ENCODE measurements at regions not wholly inside any gene's neighbourhood (a gene's known extent, or its start where the extent isn't known, plus 50 kb on each side); places are given as distances from the start of the nearest gene placed in this dataset.

DNA sequence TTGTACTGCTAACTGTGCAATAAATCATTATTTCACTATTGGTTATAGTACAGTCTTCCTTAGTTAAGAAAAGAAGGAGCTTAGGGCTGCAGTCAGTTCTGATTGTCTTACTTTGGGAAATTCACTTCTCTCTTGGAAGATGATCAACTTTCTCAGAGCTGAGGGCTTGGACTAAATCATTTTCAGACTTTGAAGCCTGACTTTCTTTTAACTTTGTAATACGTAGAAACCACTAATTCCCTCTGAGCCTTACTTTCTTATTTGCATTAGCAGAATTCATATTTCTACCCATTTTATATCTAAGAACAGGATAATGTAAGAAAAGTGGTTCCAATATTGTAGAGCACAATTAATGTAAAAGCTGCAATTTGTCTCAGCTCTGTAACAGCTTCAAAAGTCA is 386.4 kb downstream of the TRIB2 start:
- Mint-ChIP-seq H3K27me3 (ENCODE audit: low read depth) (no peaks in the 10 kb centered on the region), H3K36me3 (ENCODE audit: low read depth) (no peaks in the 10 kb centered on the region), H3K4me1 (ENCODE audit: low read depth) (no peaks in the 10 kb centered on the region), H3K9me3 (no peaks in the 10 kb centered on the region), H3K4me3 (no peak overlapping the region), H3K27ac (no peak overlapping the region)

DNA sequence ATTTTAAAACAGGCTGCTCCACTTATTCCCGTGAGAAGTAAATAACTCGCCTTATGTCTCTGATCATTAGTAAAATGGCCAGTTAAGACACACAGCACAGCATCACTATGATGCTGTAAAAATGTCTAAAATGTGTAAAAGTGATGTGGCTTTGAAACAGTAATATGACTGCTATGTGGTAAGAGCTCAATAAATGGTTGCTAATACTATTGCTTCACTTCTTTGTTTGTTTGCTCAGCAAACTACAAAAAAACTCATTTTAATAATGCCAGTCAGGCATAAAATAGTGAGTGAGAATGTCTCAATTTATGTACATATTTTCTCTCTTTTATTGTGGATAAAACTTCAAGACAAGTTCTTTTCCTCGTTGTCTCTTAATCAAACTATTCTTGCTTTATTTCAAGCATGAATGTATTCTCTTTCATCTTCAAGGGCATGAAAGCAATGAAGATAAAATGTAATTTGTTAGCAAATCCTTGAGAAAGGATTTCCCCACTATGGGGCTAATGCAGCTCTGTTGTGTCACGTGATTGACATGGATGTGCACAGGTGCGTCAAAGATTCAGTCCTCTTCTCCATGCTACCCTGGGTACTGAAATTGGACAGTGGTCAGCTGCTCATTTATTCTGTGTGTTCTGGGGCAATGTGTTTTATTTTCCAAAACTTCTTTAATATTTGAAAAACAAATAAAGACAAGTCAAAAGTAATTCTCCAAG is 387.2 kb downstream of the TRIB2 start:
- Mint-ChIP-seq H3K9me3 (no peaks in the 10 kb centered on the region), H3K27me3 (ENCODE audit: low read depth) (no peaks in the 10 kb centered on the region), H3K4me1 (ENCODE audit: low read depth) (no peaks in the 10 kb centered on the region), H3K4me3 (no peak overlapping the region), H3K27ac (no peak overlapping the region), H3K36me3 (ENCODE audit: low read depth) (no peaks in the 10 kb centered on the region)

DNA sequence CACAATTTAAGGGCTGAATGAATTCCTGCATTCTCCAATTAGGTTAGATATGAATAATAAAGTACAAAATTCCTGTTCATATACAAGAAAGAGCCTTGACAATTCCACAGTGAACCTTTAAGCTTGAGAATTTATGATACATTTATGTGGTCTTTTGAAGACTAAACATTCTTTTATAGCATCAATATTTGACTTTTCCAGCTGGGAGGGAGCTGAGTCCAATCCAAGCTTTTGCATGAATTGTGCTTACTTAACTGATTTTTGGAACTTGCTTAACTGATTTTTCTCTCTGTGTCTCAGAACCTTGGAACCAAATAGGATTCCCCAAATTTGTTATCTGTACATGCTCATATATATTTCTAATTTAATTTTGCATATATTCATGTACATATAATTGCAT is 388.0 kb downstream of the TRIB2 start:
- Mint-ChIP-seq H3K9me3 (no peaks in the 10 kb centered on the region), H3K27ac (no peak overlapping the region), H3K36me3 (ENCODE audit: low read depth) (no peaks in the 10 kb centered on the region), H3K27me3 (ENCODE audit: low read depth) (no peaks in the 10 kb centered on the region), H3K4me3 (no peak overlapping the region), H3K4me1 (ENCODE audit: low read depth) (no peaks in the 10 kb centered on the region)

DNA sequence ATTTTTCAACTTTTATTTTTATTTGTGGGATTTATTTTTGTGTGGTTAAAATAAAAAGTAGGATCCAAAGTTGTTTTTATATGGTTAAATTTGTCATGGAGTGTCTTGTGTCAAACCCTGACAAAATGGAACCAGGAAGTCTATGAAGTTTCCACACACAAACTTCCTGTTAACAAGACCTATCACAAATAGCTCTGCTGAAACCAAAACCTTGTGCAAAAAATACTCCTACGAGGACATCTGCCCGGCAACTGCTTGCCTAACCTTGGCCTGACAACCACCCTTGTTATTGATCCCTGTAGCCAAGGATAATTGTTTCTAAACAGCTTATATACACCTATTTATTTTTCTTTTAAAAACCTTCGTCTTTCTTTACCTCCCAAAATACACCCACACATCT is 389.6 kb downstream of the TRIB2 start:
- H3K27ac Mint-ChIP-seq = no peak overlapping the region
- H3K9me3 Mint-ChIP-seq = no peaks in the 10 kb centered on the region
- H3K27me3 Mint-ChIP-seq (ENCODE audit: low read depth) = no peaks in the 10 kb centered on the region
- no peaks in the 10 kb centered on the region for H3K4me1 Mint-ChIP-seq (ENCODE audit: low read depth)
- H3K36me3 Mint-ChIP-seq (ENCODE audit: low read depth) = no peaks in the 10 kb centered on the region
- no peak overlapping the region for H3K4me3 Mint-ChIP-seq

DNA sequence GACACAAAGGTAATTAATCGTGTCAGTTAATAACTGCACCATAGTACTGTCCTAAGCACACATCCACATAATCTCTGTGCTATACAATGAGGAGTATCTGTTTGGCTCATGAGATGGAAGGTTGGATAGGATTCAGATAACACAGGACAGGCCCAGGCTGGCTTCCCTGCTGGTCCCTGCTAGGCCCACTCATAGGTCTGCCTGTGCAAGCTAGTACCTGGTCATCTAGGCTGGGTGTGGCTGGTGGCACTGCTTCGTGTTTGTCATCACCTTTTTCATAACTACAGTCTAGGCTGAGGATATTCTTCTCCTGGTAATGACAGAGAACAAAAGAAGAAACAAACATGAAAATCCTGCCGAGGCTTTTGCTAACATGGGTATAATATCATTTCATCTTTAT is 392.8 kb downstream of the TRIB2 start:
- H3K4me3 Mint-ChIP-seq = no peak overlapping the region
- H3K4me1 Mint-ChIP-seq (ENCODE audit: low read depth) = no peaks in the 10 kb centered on the region
- no peaks in the 10 kb centered on the region for H3K27me3 Mint-ChIP-seq (ENCODE audit: low read depth)
- no peaks in the 10 kb centered on the region for H3K9me3 Mint-ChIP-seq
- no peak overlapping the region for H3K27ac Mint-ChIP-seq
- no peaks in the 10 kb centered on the region for H3K36me3 Mint-ChIP-seq (ENCODE audit: low read depth)

DNA sequence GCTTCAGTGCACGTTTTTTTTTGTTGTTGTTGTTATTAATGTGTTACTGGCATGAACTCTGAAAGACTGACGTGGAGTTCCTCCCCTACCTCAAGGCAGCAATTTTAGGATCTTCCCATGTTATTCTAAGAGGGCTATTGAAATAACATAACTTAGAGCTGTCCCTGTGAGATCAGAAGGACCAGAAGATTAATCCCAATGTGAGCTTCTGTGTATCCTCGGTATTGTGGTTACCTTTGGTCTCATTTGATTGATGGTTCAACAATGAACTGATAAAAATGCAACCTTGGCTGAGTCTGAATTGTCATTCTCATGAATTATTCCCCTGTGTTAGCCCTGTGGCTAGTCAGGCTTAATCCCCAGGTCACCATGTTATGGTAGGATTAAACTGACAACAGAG is 394.1 kb downstream of the TRIB2 start:
- Mint-ChIP-seq H3K36me3 (ENCODE audit: low read depth) (no peaks in the 10 kb centered on the region), H3K4me3 (no peak overlapping the region), H3K9me3 (no peaks in the 10 kb centered on the region), H3K27ac (no peak overlapping the region), H3K4me1 (ENCODE audit: low read depth) (no peaks in the 10 kb centered on the region), H3K27me3 (ENCODE audit: low read depth) (no peaks in the 10 kb centered on the region)

DNA sequence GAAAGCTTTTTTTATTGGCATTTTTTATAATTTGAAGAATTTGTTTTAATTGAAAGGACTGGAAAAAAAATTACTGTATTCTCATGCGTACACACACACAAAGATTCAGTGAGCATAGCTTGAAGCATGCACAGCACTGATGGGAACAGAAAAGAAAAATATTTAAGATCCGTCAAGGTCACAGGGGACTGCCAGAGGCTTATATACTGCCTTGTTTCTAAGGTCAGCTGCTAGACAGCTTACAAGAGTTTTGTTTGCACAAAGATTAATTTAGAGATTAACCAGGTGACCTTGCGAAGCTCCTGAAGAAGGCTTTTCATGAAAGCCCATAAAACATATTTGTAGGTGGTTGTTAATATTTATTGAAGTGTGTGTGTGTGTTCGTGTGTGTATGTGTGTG is 396.3 kb downstream of the TRIB2 start:
- H3K4me1 Mint-ChIP-seq (ENCODE audit: low read depth) = no peaks in the 10 kb centered on the region
- no peak overlapping the region for H3K27ac Mint-ChIP-seq
- no peaks in the 10 kb centered on the region for H3K27me3 Mint-ChIP-seq (ENCODE audit: low read depth)
- H3K4me3 Mint-ChIP-seq = no peak overlapping the region
- H3K9me3 Mint-ChIP-seq = no peaks in the 10 kb centered on the region
- no peaks in the 10 kb centered on the region for H3K36me3 Mint-ChIP-seq (ENCODE audit: low read depth)

DNA sequence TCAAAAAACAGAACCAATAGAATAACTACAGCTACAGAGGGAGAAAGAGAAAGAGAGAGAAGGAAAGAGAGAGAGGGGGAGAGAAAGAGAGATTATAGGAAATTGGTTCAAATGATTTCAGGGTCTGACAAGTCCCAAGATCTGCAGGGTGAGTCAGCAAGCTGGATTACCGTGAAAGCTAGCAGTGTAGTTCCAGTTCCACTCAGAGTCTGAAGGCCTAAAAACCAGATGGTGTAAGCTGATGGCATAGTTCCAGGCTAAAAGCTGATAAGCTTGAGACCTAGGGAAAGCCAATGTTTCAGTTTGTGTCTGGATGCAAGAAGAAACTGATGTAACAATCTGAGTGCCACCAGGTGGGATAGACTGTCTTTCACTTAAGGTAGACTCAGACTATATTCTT is 397.7 kb downstream of the TRIB2 start:
- no peaks in the 10 kb centered on the region for H3K9me3 Mint-ChIP-seq
- no peaks in the 10 kb centered on the region for H3K36me3 Mint-ChIP-seq (ENCODE audit: low read depth)
- no peaks in the 10 kb centered on the region for H3K4me1 Mint-ChIP-seq (ENCODE audit: low read depth)
- H3K4me3 Mint-ChIP-seq = no peak overlapping the region
- H3K27me3 Mint-ChIP-seq (ENCODE audit: low read depth) = no peaks in the 10 kb centered on the region
- H3K27ac Mint-ChIP-seq = no peak overlapping the region

DNA sequence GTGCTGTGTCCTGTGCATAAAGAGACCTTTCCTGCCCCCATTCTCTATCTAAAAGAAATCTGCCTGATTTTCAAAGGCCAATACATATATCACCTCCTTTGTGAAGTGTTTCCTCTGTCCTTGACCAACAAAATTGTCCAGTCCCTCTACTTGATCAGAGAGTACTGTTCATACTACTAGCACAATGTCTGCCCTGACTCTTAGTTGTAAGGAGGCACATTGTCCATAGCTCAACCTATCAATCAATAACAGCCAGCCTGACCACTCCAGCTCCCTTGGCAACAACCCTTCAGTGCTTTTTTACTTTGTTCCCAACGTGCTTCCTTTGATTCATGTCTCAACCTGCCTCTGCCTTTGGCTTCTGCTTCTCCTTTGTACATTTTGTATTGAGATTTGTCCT is 398.9 kb downstream of the TRIB2 start:
- no peak overlapping the region for H3K27ac Mint-ChIP-seq
- no peaks in the 10 kb centered on the region for H3K27me3 Mint-ChIP-seq (ENCODE audit: low read depth)
- no peak overlapping the region for H3K4me3 Mint-ChIP-seq
- no peaks in the 10 kb centered on the region for H3K4me1 Mint-ChIP-seq (ENCODE audit: low read depth)
- no peaks in the 10 kb centered on the region for H3K36me3 Mint-ChIP-seq (ENCODE audit: low read depth)
- no peaks in the 10 kb centered on the region for H3K9me3 Mint-ChIP-seq

DNA sequence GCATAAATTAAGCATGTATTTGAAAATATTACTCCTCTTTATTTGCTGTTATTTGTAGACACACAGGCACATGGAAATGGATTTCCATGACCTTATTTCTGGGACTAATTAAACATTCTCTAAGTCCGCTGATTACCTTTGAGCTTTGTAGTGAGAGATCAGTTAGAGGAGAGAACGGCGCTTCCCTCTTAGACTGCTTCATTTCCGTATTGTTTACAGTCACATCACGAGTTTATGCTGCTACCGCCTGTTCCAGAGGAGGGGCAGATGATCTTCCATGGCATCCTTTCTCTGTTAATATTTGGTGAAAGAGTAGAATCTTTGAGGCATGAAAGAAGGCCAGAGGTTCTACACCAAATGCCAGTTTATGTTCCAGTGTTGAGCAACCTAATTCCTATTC is 404.4 kb downstream of the TRIB2 start:
- H3K4me1 Mint-ChIP-seq (ENCODE audit: low read depth) = no peaks in the 10 kb centered on the region
- no peaks in the 10 kb centered on the region for H3K27me3 Mint-ChIP-seq (ENCODE audit: low read depth)
- no peaks in the 10 kb centered on the region for H3K9me3 Mint-ChIP-seq
- no peak overlapping the region for H3K27ac Mint-ChIP-seq
- no peak overlapping the region for H3K4me3 Mint-ChIP-seq
- H3K36me3 Mint-ChIP-seq (ENCODE audit: low read depth) = no peaks in the 10 kb centered on the region

DNA sequence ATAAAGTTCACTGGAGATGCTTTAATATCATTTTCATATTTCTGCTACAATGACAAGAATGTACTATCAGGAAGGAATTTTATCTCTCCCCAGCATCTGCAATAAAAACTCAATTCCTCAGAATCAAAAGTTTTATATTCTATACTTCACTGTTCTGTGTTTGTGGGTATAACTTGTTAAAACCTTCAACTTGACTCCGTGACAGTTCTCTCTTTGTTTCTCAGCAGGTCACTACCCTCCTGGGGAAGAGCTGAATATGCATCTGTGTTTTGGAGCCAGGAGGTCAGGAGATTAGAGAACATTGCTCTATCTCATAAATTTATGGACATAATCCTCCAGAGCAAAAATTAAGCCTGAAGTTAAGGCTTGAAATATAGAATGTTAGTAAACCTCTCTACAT is 411.4 kb downstream of the TRIB2 start:
- Mint-ChIP-seq H3K9me3 (no peaks in the 10 kb centered on the region), H3K36me3 (ENCODE audit: low read depth) (no peaks in the 10 kb centered on the region), H3K4me3 (no peak overlapping the region), H3K4me1 (ENCODE audit: low read depth) (no peaks in the 10 kb centered on the region), H3K27me3 (ENCODE audit: low read depth) (no peaks in the 10 kb centered on the region), H3K27ac (no peak overlapping the region)

DNA sequence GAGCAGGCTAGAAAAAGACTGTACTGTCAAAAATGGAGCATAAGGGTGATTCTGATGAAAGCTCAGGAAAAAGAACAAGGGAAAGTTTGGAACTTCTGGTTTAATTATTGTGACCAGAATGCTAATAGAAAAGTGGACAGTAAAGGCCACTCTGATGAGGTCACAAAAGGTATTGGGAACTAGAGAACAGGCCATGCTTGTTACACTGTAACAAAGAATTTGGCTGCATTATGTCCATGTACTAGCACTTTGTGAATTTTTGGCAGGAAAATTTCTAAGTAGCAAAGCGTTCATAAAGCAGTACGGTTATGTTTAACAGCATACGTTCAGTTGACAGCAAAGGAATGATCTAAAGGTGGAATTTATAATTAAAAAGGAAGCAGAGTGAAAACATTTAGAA is 418.6 kb downstream of the TRIB2 start:
- H3K4me3 Mint-ChIP-seq = no peak overlapping the region
- H3K4me1 Mint-ChIP-seq (ENCODE audit: low read depth) = no peaks in the 10 kb centered on the region
- no peaks in the 10 kb centered on the region for H3K9me3 Mint-ChIP-seq
- H3K27ac Mint-ChIP-seq = no peak overlapping the region
- H3K36me3 Mint-ChIP-seq (ENCODE audit: low read depth) = no peaks in the 10 kb centered on the region
- no peaks in the 10 kb centered on the region for H3K27me3 Mint-ChIP-seq (ENCODE audit: low read depth)

DNA sequence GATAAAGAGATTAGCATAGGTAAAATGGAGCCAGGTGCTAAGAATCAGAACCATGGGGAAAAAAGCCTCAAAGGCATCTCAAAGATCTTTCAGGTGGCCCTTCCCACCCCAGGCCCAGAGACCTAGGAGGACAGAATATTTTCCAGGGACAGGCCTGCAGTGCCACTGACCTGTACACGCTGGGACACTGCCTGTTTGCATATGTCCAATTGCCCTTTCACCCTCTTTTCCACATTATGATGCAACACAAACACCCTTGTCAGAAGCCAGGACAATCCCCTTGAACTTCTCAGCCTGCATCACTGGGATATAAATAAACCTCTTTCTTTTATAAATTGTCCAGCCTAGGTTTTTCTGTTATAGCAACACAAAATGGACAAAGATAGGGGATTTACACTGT is 419.1 kb downstream of the TRIB2 start:
- H3K4me3 Mint-ChIP-seq = no peak overlapping the region
- H3K9me3 Mint-ChIP-seq = no peaks in the 10 kb centered on the region
- H3K4me1 Mint-ChIP-seq (ENCODE audit: low read depth) = no peaks in the 10 kb centered on the region
- H3K27me3 Mint-ChIP-seq (ENCODE audit: low read depth) = no peaks in the 10 kb centered on the region
- H3K36me3 Mint-ChIP-seq (ENCODE audit: low read depth) = no peaks in the 10 kb centered on the region
- H3K27ac Mint-ChIP-seq = no peak overlapping the region

DNA sequence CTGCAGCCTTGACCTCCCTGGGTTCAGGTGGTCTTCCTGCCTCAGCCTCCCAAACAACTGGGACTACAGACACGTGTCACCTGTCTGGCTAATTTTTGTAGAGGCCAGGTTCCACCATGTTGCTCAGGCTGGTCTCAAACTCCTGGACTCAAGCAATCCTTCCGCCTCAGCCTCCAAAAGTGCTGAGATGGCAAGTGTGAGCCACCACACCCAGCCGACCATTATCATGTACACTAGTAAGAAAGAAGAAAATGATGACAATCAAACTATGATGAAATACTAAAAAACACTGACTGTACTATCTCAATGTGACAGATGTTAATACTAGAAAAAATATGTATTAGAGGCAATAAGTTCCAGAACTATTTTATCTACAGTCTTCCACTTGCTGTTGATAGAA is 420.9 kb downstream of the TRIB2 start:
- H3K4me3 Mint-ChIP-seq = no peak overlapping the region
- no peaks in the 10 kb centered on the region for H3K4me1 Mint-ChIP-seq (ENCODE audit: low read depth)
- H3K27ac Mint-ChIP-seq = no peak overlapping the region
- H3K27me3 Mint-ChIP-seq (ENCODE audit: low read depth) = no peaks in the 10 kb centered on the region
- H3K9me3 Mint-ChIP-seq = no peaks in the 10 kb centered on the region
- H3K36me3 Mint-ChIP-seq (ENCODE audit: low read depth) = no peaks in the 10 kb centered on the region

DNA sequence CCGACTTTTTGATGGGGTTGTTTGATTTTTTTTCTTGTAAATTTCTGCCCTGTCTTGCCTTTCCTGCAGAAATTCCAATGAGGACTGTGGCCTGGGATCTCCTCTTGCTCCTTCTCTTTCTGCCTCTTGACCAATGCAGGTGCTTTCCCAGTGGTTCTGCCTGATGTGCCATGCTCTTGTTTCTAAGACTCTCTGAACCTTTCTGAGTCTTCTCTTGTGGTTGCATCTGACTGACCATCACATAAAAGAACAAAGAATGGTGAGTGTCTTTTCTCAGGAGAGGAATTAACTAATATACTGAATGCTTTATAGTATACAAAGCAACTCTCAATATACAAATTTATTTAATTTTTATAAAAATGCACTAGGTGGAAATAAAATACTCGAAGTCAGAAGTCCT is 424.6 kb downstream of the TRIB2 start:
- H3K9me3 Mint-ChIP-seq = no peaks in the 10 kb centered on the region

DNA sequence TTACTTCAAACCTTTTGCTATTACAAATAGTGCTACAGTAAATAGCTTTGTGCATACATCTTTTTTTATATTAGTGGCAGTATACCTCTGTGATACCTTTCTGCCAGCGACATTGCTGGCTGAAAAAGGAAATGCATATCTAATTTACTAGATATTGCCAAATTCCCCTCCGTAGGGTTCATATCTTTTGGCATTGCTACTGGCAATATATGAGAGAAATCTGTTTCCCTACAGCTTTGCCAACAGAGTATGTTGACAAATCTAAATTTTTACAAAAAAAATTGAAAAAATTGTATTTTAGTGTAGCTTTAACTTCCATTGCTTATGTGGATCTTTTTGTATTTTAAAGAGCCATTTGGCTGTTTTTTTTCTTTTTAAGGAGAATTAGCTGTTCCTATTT is 426.7 kb downstream of the TRIB2 start:
- no peaks in the 10 kb centered on the region for H3K36me3 Mint-ChIP-seq (ENCODE audit: low read depth)
- H3K4me3 Mint-ChIP-seq = no peak overlapping the region

More for the DNA sequence above, 424.6 kb downstream of the TRIB2 start:
- H3K27me3 Mint-ChIP-seq (ENCODE audit: low read depth) = no peaks in the 10 kb centered on the region
- no peaks in the 10 kb centered on the region for H3K36me3 Mint-ChIP-seq (ENCODE audit: low read depth)
- no peak overlapping the region for H3K4me3 Mint-ChIP-seq
- no peaks in the 10 kb centered on the region for H3K4me1 Mint-ChIP-seq (ENCODE audit: low read depth)
- no peak overlapping the region for H3K27ac Mint-ChIP-seq

More for the DNA sequence above, 426.7 kb downstream of the TRIB2 start:
- Mint-ChIP-seq H3K4me1 (ENCODE audit: low read depth) (no peaks in the 10 kb centered on the region), H3K9me3 (no peaks in the 10 kb centered on the region), H3K27me3 (ENCODE audit: low read depth) (no peaks in the 10 kb centered on the region), H3K27ac (no peak overlapping the region)

Measured in T-helper 1 cell treated with Interleukin-12 subunit alpha and Interleukin-12 subunit beta and Interleukin-4 antibody, amounts not matched to agents 30 μg/mL and 1 μg/mL, for 36 hours (primary cell).